HS-27A (cell line): ENCODE measurements at regions not wholly inside any gene's neighbourhood (a gene's known extent, or its start where the extent isn't known, plus 50 kb on each side); places are given as distances from the start of the nearest gene placed in this dataset.
"Not testable (repeated sequence)": the region's sequence is repeated elsewhere in the genome, so short reads cannot be mapped to it uniquely, and the experiment has no call there.

Experiments used
- DNase-seq: peaks from one replicate; pipeline ENCODE4 v3.0.0-alpha.2; 2012; ENCODE audit warnings: low read depth, missing footprints

GRCh38 chr18:55735969-55736368 lies 148.0 kb upstream of the TCF4 start:
- no peak for DNase-seq

- no peak for DNase-seq
These were observed 147.3 kb upstream of the TCF4 start for GRCh38 chr18:55735199-55735855.

GRCh38 chr18:55732227-55733106 lies 144.5 kb upstream of the TCF4 start:
- no peak for DNase-seq

- no peak for DNase-seq
These were observed 143.6 kb upstream of the TCF4 start for GRCh38 chr18:55731594-55732042.

GRCh38 chr18:55721006-55721405 lies 133.0 kb upstream of the TCF4 start:
- not testable (repeated sequence) for DNase-seq

GRCh38 chr18:55713707-55714106 lies 125.7 kb upstream of the TCF4 start:
- DNase-seq = no peak

GRCh38 chr18:55706898-55707297 lies 118.9 kb upstream of the TCF4 start:
- peak; percentile 87 for DNase-seq

GRCh38 chr18:55699233-55699765 lies 111.3 kb upstream of the TCF4 start:
- no peak for DNase-seq

GRCh38 chr18:55696811-55697210 lies 108.8 kb upstream of the TCF4 start:
- DNase-seq = no peak

- no peak for DNase-seq
These were observed 107.1 kb upstream of the TCF4 start for GRCh38 chr18:55695091-55695490.

- no peak for DNase-seq
These were observed 106.3 kb upstream of the TCF4 start for GRCh38 chr18:55694291-55694690.

- peak; percentile 31 for DNase-seq
These were observed 100.0 kb upstream of the TCF4 start for GRCh38 chr18:55688030-55688429.

GRCh38 chr18:55687106-55687505 lies 99.1 kb upstream of the TCF4 start:
- no peak for DNase-seq

GRCh38 chr18:55685638-55686037 lies 97.6 kb upstream of the TCF4 start:
- no peak for DNase-seq

- DNase-seq = no peak
These were observed 84.8 kb upstream of the TCF4 start for GRCh38 chr18:55672574-55673361.

- DNase-seq = no peak
These were observed 77.5 kb upstream of the TCF4 start for GRCh38 chr18:55665506-55665905.

- not testable (repeated sequence) for DNase-seq
These were observed 76.9 kb upstream of the TCF4 start for GRCh38 chr18:55664758-55665400.

- DNase-seq = no peak
These were observed 75.9 kb upstream of the TCF4 start for GRCh38 chr18:55663891-55664290.

GRCh38 chr18:55658598-55658997 lies 70.6 kb upstream of the TCF4 start:
- no peak for DNase-seq

GRCh38 chr18:55657572-55658331 lies 69.8 kb upstream of the TCF4 start:
- no peak for DNase-seq

GRCh38 chr18:55654986-55655385 lies 67.0 kb upstream of the TCF4 start:
- no peak for DNase-seq
